A549 (cell line): ENCODE measurements at regions not wholly inside any gene's neighbourhood (a gene's known extent, or its start where the extent isn't known, plus 50 kb on each side); places are given as distances from the start of the nearest gene placed in this dataset.

Experiments
- HDAC2 ChIP-seq: fragments of 200-600 bp; sonication (generic); IDR thresholded peaks from 2 replicates; pipeline ENCODE4 v1.6.1; 2016
- RAD21 ChIP-seq, 2 experiments: fragments of >200 bp in 1 of 2; sonication (Bioruptor Twin) in 1 of 2; formaldehyde crosslinking in 1 of 2; IDR thresholded peaks in 1 of 2; conservative IDR thresholded peaks in 1 of 2; 2 replicates in 1 of 2; 3 replicates in 1 of 2; pipeline ENCODE4 v1.6.1; 2012 to 2018; ENCODE audit warnings: inconsistent platforms in 1 of 2
- TF ChIP-seq, protein P1 (sequence below): fragments of >200 bp; sonication (Bioruptor Twin); formaldehyde crosslinking; IDR thresholded peaks from 3 replicates; pipeline ENCODE4 v1.5.1; 2016
- TF ChIP-seq, protein P2 (sequence below): fragments of 450-650 bp; IDR thresholded peaks from 2 replicates; pipeline ENCODE4 v1.6.1; 2014; ENCODE audit warnings: antibody characterized with exemption

DNA sequence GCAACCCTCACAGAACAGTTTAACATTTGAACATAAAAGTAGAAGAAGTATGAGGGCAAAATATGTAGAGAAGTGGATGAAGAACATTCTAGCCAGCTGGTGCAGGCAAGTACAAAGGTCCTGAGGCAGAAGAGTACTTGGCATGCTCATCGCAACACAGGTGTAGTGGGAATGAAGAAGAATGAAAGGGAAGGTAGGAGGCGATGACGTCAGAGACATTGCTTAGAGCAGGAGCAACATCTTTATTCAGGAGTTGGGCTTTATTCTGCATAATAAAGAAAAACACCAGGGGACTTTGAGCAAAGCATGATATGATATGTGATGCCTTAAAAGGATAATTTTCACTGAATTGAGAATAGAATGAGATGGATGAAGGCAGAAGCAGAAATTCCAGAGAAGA is 570.6 kb upstream of the CDH9 start:
- TF ChIP-seq, protein P1, sequence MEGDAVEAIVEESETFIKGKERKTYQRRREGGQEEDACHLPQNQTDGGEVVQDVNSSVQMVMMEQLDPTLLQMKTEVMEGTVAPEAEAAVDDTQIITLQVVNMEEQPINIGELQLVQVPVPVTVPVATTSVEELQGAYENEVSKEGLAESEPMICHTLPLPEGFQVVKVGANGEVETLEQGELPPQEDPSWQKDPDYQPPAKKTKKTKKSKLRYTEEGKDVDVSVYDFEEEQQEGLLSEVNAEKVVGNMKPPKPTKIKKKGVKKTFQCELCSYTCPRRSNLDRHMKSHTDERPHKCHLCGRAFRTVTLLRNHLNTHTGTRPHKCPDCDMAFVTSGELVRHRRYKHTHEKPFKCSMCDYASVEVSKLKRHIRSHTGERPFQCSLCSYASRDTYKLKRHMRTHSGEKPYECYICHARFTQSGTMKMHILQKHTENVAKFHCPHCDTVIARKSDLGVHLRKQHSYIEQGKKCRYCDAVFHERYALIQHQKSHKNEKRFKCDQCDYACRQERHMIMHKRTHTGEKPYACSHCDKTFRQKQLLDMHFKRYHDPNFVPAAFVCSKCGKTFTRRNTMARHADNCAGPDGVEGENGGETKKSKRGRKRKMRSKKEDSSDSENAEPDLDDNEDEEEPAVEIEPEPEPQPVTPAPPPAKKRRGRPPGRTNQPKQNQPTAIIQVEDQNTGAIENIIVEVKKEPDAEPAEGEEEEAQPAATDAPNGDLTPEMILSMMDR, result no peak
- TF ChIP-seq HDAC2 (no peak), RAD21 (conservative IDR thresholded peaks at IDR 0.05 in 1 of 2, IDR thresholded peaks at IDR 0.05 in 1 of 2) (no peak)
- TF ChIP-seq, protein P2, sequence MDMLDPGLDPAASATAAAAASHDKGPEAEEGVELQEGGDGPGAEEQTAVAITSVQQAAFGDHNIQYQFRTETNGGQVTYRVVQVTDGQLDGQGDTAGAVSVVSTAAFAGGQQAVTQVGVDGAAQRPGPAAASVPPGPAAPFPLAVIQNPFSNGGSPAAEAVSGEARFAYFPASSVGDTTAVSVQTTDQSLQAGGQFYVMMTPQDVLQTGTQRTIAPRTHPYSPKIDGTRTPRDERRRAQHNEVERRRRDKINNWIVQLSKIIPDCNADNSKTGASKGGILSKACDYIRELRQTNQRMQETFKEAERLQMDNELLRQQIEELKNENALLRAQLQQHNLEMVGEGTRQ, result no peak
